K562 (cell line): ENCODE measurements at regions not wholly inside any gene's neighbourhood (a gene's known extent, or its start where the extent isn't known, plus 50 kb on each side); places are given as distances from the start of the nearest gene placed in this dataset.

Experiments
- ATAC-seq: fragments of 200-7000 bp; cut with Tn5 transposase; 3 replicates; pipeline ENCODE4 v1.9.1; 2020; ENCODE audit warnings: moderate library complexity
- BruUV-seq: library from RNA; stranded (reverse); fragments of 400-500 nt; replicated peaks from 2 replicates; lab custom pipeline; 2021; lab: Mats Ljungman, UMichigan
- CTCF ChIA-PET: fragments of 300-600 bp; formaldehyde crosslinking; extraction: SDS; loops from one replicate; lab custom pipeline; 2021; ENCODE audit warnings: low intra/inter-chr PET ratio; lab: Yijun Ruan, JAX
- POLR2A ChIA-PET: fragments of 300-600, 350-650 bp; sonication (Branson Sonifier 250); formaldehyde crosslinking; extraction: SDS; loops from one replicate; lab custom pipeline; 2021; ENCODE audit warnings: antibody characterized with exemption, inconsistent platforms; lab: Yijun Ruan, JAX
- DNase-seq, 4 experiments: peaks; one replicate each; pipeline versions ENCODE4 v3.0.0 to v3.0.0-alpha.2; 2011 to 2018; ENCODE audit warnings: low spot score in 3 of 4, mixed read lengths in 3 of 4; ENCODE audit errors: extremely low read depth in 1 of 4
- FAIRE-seq: peaks from 2 replicates; lab custom pipeline; 2011; peaks lifted over from hg19 to GRCh38; lab: Jason Lieb, UNC
- H2AFZ ChIP-seq: 2 replicates; pipeline ENCODE4 v1.6.0; 2011; ENCODE audit warnings: low read depth, low read length, control low read depth, inconsistent platforms
- H3K27ac ChIP-seq: fragments of 200-600 bp; 3 replicates; pipeline ENCODE4 v1.8.0; 2011; ENCODE audit warnings: low read depth, mild to moderate bottlenecking, control low read depth, inconsistent platforms, low read length, moderate library complexity, mixed read lengths; ENCODE audit errors: extremely low read depth
- H3K27me3 ChIP-seq, 2 experiments: fragments of 300-600 bp in 1 of 2; 2 replicates in 1 of 2; 3 replicates in 1 of 2; pipeline versions ENCODE4 v1.6.0 to v1.8.0; 2011; ENCODE audit warnings: inconsistent platforms in 2 of 2, low read length in 2 of 2, mild to moderate bottlenecking in 1 of 2, mixed read lengths in 1 of 2, moderate library complexity in 1 of 2; ENCODE audit not compliant: control insufficient read depth in 2 of 2, insufficient read depth in 2 of 2
- H3K36me3 ChIP-seq: fragments of 300-600 bp; 3 replicates; pipeline ENCODE4 v1.8.0; 2011; ENCODE audit warnings: mild to moderate bottlenecking, low read length, inconsistent platforms; ENCODE audit not compliant: control insufficient read depth, insufficient read depth
- H3K4me1 ChIP-seq, 2 experiments: fragments of 200-600 bp in 1 of 2; replicated peaks in 1 of 2; 2 replicates in 1 of 2; 3 replicates in 1 of 2; pipeline versions ENCODE4 v1.5.1 to v1.8.0; 2011; ENCODE audit warnings: inconsistent platforms in 2 of 2, low read length in 2 of 2, mild to moderate bottlenecking in 1 of 2, mixed read lengths in 1 of 2, moderate library complexity in 1 of 2; ENCODE audit not compliant: control insufficient read depth in 2 of 2, insufficient read depth in 2 of 2
- H3K4me2 ChIP-seq: 2 replicates; pipeline ENCODE4 v1.6.1; 2011; ENCODE audit warnings: low read length, control low read depth, inconsistent platforms, mixed read lengths; ENCODE audit not compliant: insufficient read depth
- H3K4me3 ChIP-seq: fragments of 200-600 bp; sonication (generic), shearing (Covaris generic); 2 replicates; pipeline ENCODE4 v1.5.1; 2016; ENCODE audit warnings: control low read depth, inconsistent platforms
- H3K79me2 ChIP-seq: fragments of 200-600 bp; 3 replicates; pipeline ENCODE4 v1.8.0; 2011; ENCODE audit warnings: low read length, inconsistent platforms; ENCODE audit not compliant: control insufficient read depth, insufficient read depth
- H3K9ac ChIP-seq, 2 experiments: 2 replicates each; pipeline versions ENCODE4 v1.6.0 to v1.6.1; 2011; ENCODE audit warnings: low read depth in 2 of 2, low read length in 2 of 2, control low read depth in 1 of 2, inconsistent platforms in 1 of 2, mild to moderate bottlenecking in 1 of 2, mixed read lengths in 1 of 2; ENCODE audit not compliant: insufficient read depth in 1 of 2
- H3K9me1 ChIP-seq: one replicate; pipeline ENCODE4 v1.6.0; 2011; ENCODE audit warnings: inconsistent platforms, mild to moderate bottlenecking, low read length, moderate library complexity; ENCODE audit not compliant: control insufficient read depth, insufficient read depth
- H3K9me3 ChIP-seq: replicated peaks from 2 replicates; pipeline ENCODE4 v1.5.1; 2011; ENCODE audit warnings: low read depth, low read length, inconsistent platforms; ENCODE audit not compliant: control insufficient read depth, insufficient read depth
- H4K20me1 ChIP-seq: replicated peaks from 2 replicates; pipeline ENCODE4 v1.6.1; 2011; ENCODE audit warnings: low read length, inconsistent platforms, mixed read lengths; ENCODE audit not compliant: control insufficient read depth, insufficient read depth
- ATF1 ChIP-seq, 2 experiments: fragments of 450-650 bp in 1 of 2; IDR thresholded peaks; 2 replicates each; pipeline ENCODE4 v1.6.1; 2016; ENCODE audit warnings: missing compliant biosample characterization in 1 of 2, missing genetic modification characterization in 1 of 2
- E4F1 ChIP-seq: fragments of 250-450 bp; sonication (Bioruptor Pico); IDR thresholded peaks from 2 replicates; pipeline ENCODE4 v1.5.0; 2021; ENCODE audit warnings: mild to moderate bottlenecking, borderline replicate concordance
- FUS ChIP-seq: fragments of 200-400 bp; formaldehyde crosslinking; optimal IDR thresholded peaks from 2 replicates; pipeline ENCODE3; 2017; ENCODE audit warnings: low read depth, low read length
- GATA2 ChIP-seq: sonication (generic); formaldehyde crosslinking; IDR thresholded peaks from 2 replicates; pipeline ENCODE4 v1.4.0; 2020; ENCODE audit warnings: mild to moderate bottlenecking, missing genetic modification reagents
- PHTF2 ChIP-seq: fragments of 250-450 bp; sonication (Bioruptor Pico); IDR thresholded peaks from 2 replicates; pipeline ENCODE4 v1.5.0; 2021; ENCODE audit warnings: mild to moderate bottlenecking
- ZBED1 ChIP-seq: IDR thresholded peaks from 2 replicates; pipeline ENCODE4 v1.6.1; 2014
- ZBTB34 ChIP-seq: fragments of 250-450 bp; sonication (Bioruptor Pico); IDR thresholded peaks from 2 replicates; pipeline ENCODE4 v1.8.0; 2021; ENCODE audit warnings: mild to moderate bottlenecking, moderate library complexity
- ZNF143 ChIP-seq: sonication (generic); formaldehyde crosslinking; IDR thresholded peaks from 2 replicates; pipeline ENCODE4 v1.9.0; 2022; ENCODE audit warnings: mild to moderate bottlenecking, missing genetic modification reagents
- ZNF436 ChIP-seq: fragments of 250-450, 450-650 bp; sonication (Bioruptor Pico); formaldehyde crosslinking; IDR thresholded peaks from 2 replicates; pipeline ENCODE4 v1.7.0; 2020; ENCODE audit warnings: mild to moderate bottlenecking
- ZNF449 ChIP-seq: fragments of 250-450 bp; sonication (Bioruptor Pico); IDR thresholded peaks from 2 replicates; pipeline ENCODE4 v1.8.0; 2022; ENCODE audit warnings: moderate library complexity, mild to moderate bottlenecking, inconsistent platforms
- ZNF507 ChIP-seq: conservative IDR thresholded peaks from 2 replicates; pipeline ENCODE4 v1.6.1; 2017; ENCODE audit warnings: missing genetic modification characterization, missing compliant biosample characterization
- WGBS: fragments of 100-300 bp; shearing (Covaris generic); methylation state at CpG from one replicate; pipeline ENCODE4 v1.1.6; 2016; ENCODE audit warnings: low coverage, mixed read lengths; ENCODE audit not compliant: insufficient coverage; ENCODE audit errors: missing lambda C conversion rate; 5-methylcytosine and 5-hydroxymethylcytosine counted together
- in situ Hi-C: fragments of 300-500 bp; cut with MboI; formaldehyde crosslinking; loops from 4 replicates; pipeline ENCODE4 v1.15.0; 2018; ENCODE audit warnings: inconsistent platforms, mixed read lengths
- intact Hi-C: fragments of 100-400 bp; cut with micrococcal nuclease; formaldehyde crosslinking; loops from 2 replicates; pipeline ENCODE4 v1.14.2; 2022

DNA sequence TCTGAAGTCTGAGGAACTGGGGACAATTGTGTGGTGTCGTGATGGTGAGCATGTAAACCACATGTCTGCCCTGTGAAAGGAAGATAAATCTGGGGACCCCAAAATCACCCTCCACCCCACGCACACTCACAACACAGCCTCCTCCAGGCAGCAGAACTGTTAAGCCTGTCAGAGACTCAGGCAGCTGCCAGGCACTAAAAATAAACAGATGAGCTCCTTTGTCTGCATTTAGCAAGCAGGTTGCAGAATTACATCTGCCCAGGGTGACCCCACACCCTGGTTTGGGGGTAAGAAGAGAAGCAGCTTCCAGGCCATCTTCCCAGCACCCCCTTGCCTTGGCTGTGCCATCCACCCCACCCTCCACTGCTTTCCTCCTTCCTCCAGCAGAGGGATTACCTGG, 119.1 kb upstream of the RUNX3 start:
- no peaks in the 10 kb centered on the region for H3K9me1 ChIP-seq
- peaks cover 0 to 6% of the 10 kb centered on the region in 2 experiments; a peak in 1 of 5 replicates for H3K4me1 ChIP-seq
- intact Hi-C loops: no loop called here
- in situ Hi-C loops: no loop called here
- TF ChIP-seq GATA2 (CRISPR knock-in tag): no peak
- no peak for TF ChIP-seq E4F1 (CRISPR knock-in tag)
- TF ChIP-seq PHTF2 (CRISPR knock-in tag): no peak
- TF ChIP-seq ZNF436 (CRISPR knock-in tag): no peak
- no peak for TF ChIP-seq FUS
- no peak for TF ChIP-seq ZNF507 (tag)
- TF ChIP-seq ZBTB34 (CRISPR knock-in tag): no peak
- TF ChIP-seq ATF1 (CRISPR knock-in tag; IDR thresholded peaks at IDR 0.05): no peak
- TF ChIP-seq ATF1 (tag; IDR thresholded peaks at IDR 0.05): no peak
- TF ChIP-seq ZNF449 (CRISPR knock-in tag): no peak
- no peak for TF ChIP-seq ZBED1
- no peak for TF ChIP-seq ZNF143 (CRISPR knock-in tag)
- H3K79me2 ChIP-seq: no peaks in the 10 kb centered on the region
- peaks cover 22 to 82% of the 10 kb centered on the region in 2 experiments; a peak in 4 of 5 replicates for H3K27me3 ChIP-seq
- no peak overlapping the region for H3K27ac ChIP-seq
- POLR2A ChIA-PET: no interaction called here
- H3K9me3 ChIP-seq: no peaks in the 10 kb centered on the region
- DNase-seq (no peak), FAIRE-seq (no peak), ATAC-seq (no peak)
- H2AFZ ChIP-seq: no peak overlapping the region
- WGBS: 4% methylated on average over 2 of the region's 2 CpGs
- H4K20me1 ChIP-seq: 0 out of 2 replicates have a peak, but pooled peaks cover 4% of the 10 kb centered on the region
- no peak overlapping the region for H3K4me2 ChIP-seq
- no peaks in the 10 kb centered on the region for H3K36me3 ChIP-seq
- no TSS peak for BruUV-seq
- CTCF ChIA-PET: no interaction called here
- peak overlapping the region in 1 of 2 experiments; percentile 55; a peak in 1 of 4 replicates for H3K9ac ChIP-seq
- no peak overlapping the region for H3K4me3 ChIP-seq
